Thyroid gland (tissue), 4 donors: ENCODE measurements at regions not wholly inside any gene's neighbourhood (a gene's known extent, or its start where the extent isn't known, plus 50 kb on each side); places are given as distances from the start of the nearest gene placed in this dataset.

Source experiments
- DNase-seq, 2 donors: peaks; one replicate each; pipeline ENCODE4 v3.0.0-alpha.2; 2019
- H3K27ac ChIP-seq, 3 donors: fragments of 200-600 bp; sonication (generic); 1 replicate in 2 of 3; 2 replicates in 1 of 3; pipeline ENCODE4 v1.5.1; 2016 to 2019; ENCODE audit warnings: mild to moderate bottlenecking in 1 of 3, moderate library complexity in 1 of 3
- H3K27me3 ChIP-seq: fragments of 200-600 bp; sonication (generic); one replicate; pipeline ENCODE4 v1.5.1; 2019
- H3K36me3 ChIP-seq, 2 donors: fragments of 200-600 bp; sonication (generic); one replicate each; pipeline ENCODE4 v1.5.1; 2016 to 2019
- H3K4me1 ChIP-seq, 2 donors: fragments of 200-600 bp; sonication (generic); one replicate each; pipeline ENCODE4 v1.5.1; 2017 to 2019
- H3K4me3 ChIP-seq, 3 donors: fragments of 200-600 bp; sonication (generic); replicated peaks in 1 of 3; 1 replicate in 2 of 3; 2 replicates in 1 of 3; pipeline ENCODE4 v1.5.1; 2016; ENCODE audit warnings: mild to moderate bottlenecking in 1 of 3
- H3K9me3 ChIP-seq: fragments of 200-600 bp; sonication (generic); one replicate; pipeline ENCODE4 v1.5.1; 2017
- POLR2A ChIP-seq, 2 donors: fragments of 450-650 bp; IDR thresholded peaks; one replicate each; pipeline ENCODE4 v1.6.1; 2017; ENCODE audit warnings: antibody characterized with exemption in 2 of 2, mild to moderate bottlenecking in 2 of 2, moderate library complexity in 1 of 2
- WGBS, 2 donors: methylation state at CpG; one replicate each; pipeline ENCODE4 v1.1.5; 2017; 5-methylcytosine and 5-hydroxymethylcytosine counted together
- intact Hi-C: fragments of 100-400 bp; cut with DNase I; formaldehyde crosslinking; loops from one replicate; pipeline ENCODE4 v1.15.1; 2023
- TF ChIP-seq, protein P1 (sequence below), 6 experiments: fragments of 200-600 bp in 3 of 6; fragments of 450-650 bp in 3 of 6; sonication (generic) in 3 of 6; IDR thresholded peaks; one replicate each; pipeline ENCODE4 v1.5.1; 2016 to 2019; ENCODE audit warnings: antibody characterized with exemption in 6 of 6, mild to moderate bottlenecking in 2 of 6, inconsistent platforms in 1 of 6, moderate library complexity in 1 of 6

DNA sequence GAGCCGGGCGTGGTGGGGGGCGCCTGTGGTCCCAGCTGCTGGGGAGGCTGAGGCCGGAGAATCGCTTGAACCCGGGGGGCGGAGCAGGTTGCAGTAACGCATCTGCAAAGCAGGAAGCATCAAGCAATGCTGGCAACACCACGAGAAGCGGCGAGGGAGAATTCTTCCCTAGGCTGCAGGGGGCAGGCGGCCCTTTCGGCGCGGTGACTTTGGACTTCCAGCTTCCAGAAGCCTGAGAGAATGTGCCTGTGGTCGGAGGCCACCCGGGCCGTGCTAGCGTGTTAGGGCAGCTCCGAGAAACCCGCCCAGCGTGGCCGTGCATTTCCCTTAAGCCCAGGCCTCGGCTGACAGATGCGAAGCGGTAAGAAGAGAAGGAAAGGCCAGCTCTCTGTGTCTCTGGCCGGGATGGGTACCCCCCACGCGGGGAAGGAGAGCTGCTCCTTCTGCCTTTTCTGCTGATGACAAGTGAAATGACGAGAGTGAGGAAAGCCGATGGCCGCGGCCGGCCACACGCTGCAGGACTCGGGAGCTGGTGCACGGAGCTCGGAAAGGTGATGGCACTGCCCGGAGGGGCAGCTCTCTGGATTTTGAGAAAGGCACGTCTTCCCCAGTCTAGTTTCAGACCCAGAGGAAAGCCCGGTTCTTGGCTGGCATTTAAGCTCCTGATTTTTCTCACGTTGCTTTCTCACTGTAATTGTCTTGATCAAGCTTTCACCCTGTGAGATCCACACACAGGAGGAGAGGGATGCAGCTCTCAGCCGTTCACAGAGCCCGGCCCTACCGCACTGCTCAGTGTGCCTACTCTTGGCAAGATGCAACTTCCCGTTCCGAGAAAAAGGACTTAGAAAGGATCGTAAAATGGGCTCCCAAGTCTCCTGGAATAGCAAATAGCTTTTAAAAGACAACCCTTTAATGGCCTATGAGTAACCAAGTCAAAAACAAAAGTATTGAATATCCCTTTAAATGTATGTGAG is 68.3 kb upstream of the EXOC2 start:
- H3K4me3 ChIP-seq = no peak overlapping the region
- H3K27me3 ChIP-seq = no peaks in the 10 kb centered on the region
- H3K36me3 ChIP-seq = no peaks in the 10 kb centered on the region
- no peaks in the 10 kb centered on the region for H3K9me3 ChIP-seq
- H3K27ac ChIP-seq = no peak overlapping the region
- H3K4me1 ChIP-seq = no peaks in the 10 kb centered on the region
- intact Hi-C loops = no loop called here
- WGBS, 2 donors = 86 to 91% methylated on average over 48 of the region's 48 CpGs
- DNase-seq = no peak
- no peak for TF ChIP-seq POLR2A (IDR thresholded peaks at IDR 0.05)
- TF ChIP-seq, protein P1, sequence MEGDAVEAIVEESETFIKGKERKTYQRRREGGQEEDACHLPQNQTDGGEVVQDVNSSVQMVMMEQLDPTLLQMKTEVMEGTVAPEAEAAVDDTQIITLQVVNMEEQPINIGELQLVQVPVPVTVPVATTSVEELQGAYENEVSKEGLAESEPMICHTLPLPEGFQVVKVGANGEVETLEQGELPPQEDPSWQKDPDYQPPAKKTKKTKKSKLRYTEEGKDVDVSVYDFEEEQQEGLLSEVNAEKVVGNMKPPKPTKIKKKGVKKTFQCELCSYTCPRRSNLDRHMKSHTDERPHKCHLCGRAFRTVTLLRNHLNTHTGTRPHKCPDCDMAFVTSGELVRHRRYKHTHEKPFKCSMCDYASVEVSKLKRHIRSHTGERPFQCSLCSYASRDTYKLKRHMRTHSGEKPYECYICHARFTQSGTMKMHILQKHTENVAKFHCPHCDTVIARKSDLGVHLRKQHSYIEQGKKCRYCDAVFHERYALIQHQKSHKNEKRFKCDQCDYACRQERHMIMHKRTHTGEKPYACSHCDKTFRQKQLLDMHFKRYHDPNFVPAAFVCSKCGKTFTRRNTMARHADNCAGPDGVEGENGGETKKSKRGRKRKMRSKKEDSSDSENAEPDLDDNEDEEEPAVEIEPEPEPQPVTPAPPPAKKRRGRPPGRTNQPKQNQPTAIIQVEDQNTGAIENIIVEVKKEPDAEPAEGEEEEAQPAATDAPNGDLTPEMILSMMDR (IDR thresholded peaks at IDR 0.05) = no peak

DNA sequence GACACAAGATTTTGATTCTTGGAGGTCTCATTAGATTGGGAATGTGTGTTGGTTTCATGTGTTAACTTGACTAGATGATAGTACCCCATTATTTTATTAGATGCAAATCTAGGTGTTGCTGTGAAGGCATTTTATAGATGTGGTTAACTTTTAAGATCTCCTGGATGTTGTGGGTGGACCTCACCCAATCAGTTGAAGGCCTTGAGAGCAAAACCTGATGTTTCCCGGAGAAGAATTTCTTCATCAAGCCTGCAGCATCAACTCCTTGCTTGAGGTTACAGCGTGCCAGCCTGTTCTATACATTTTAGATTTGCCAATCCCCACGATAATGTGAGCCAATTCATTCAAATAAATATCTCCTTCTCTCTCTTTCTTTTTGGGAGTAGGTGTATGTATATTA is 66.8 kb upstream of the EXOC2 start:
- 95 to 97% methylated on average over 3 of the region's 3 CpGs for WGBS, 2 donors
- Histone ChIP-seq H3K27ac (no peak overlapping the region), H3K27me3 (no peaks in the 10 kb centered on the region), H3K4me1 (no peaks in the 10 kb centered on the region), H3K36me3 (no peaks in the 10 kb centered on the region), H3K9me3 (no peaks in the 10 kb centered on the region), H3K4me3 (no peak overlapping the region)
- no peak for TF ChIP-seq POLR2A (IDR thresholded peaks at IDR 0.05)
- TF ChIP-seq, protein P1 (IDR thresholded peaks at IDR 0.05) = no peak
- DNase-seq = no peak
- intact Hi-C loops = no loop called here

DNA sequence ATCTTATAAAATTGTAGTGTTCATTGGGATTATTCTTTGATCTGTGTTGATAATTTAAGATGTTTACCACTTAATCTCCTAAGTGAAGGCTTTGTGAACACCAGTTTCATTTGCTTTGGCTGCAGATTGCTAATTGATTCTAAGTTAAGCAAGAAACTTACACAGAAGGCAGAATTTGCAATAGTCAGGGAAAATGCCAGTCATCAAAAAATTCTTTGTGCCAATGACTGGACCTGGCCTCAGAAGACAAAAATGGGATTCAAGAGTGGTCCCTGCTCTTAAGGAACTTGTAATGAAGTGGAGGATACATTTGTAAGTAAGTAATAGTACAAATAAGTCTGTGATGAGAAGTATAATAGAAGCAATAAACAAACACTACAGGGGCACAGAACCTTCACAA is 63.3 kb upstream of the EXOC2 start:
- no peak for DNase-seq
- TF ChIP-seq, protein P1 (IDR thresholded peaks at IDR 0.05) = no peak
- TF ChIP-seq POLR2A (IDR thresholded peaks at IDR 0.05) = no peak
- no peaks in the 10 kb centered on the region for H3K27me3 ChIP-seq
- no peaks in the 10 kb centered on the region for H3K9me3 ChIP-seq
- H3K36me3 ChIP-seq = no peaks in the 10 kb centered on the region
- no peaks in the 10 kb centered on the region for H3K4me1 ChIP-seq
- H3K27ac ChIP-seq = no peak overlapping the region
- no peak overlapping the region for H3K4me3 ChIP-seq
- intact Hi-C loops = no loop called here

DNA sequence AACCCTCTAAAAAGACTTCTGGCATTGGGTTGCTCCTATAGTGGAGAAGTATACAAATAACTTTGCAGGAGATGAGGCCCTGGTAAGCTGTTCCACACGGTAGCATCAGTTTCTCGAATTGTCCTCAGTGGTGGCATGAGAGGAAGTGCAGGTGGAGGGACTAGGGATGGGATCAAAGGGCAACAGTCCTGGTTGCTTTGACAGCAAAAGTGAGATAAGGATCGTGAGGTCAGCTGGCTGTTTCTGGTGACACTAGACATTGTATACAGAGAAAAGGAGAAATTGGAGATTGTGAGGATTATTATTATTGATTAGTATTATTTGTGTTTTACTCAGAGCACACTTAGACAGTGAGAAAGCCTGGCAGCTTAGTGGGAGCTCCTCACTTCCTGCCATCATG is 61.3 kb upstream of the EXOC2 start:
- TF ChIP-seq, protein P1 (IDR thresholded peaks at IDR 0.05) = no peak
- TF ChIP-seq POLR2A (IDR thresholded peaks at IDR 0.05) = no peak
- Histone ChIP-seq H3K36me3 (no peaks in the 10 kb centered on the region), H3K27me3 (no peaks in the 10 kb centered on the region), H3K4me1 (no peaks in the 10 kb centered on the region), H3K9me3 (no peaks in the 10 kb centered on the region), H3K4me3 (no peak overlapping the region), H3K27ac (no peak overlapping the region)
- intact Hi-C loops = no loop called here
- DNase-seq = no peak
- WGBS, 2 donors = 83 to 85% methylated on average over 3 of the region's 3 CpGs

DNA sequence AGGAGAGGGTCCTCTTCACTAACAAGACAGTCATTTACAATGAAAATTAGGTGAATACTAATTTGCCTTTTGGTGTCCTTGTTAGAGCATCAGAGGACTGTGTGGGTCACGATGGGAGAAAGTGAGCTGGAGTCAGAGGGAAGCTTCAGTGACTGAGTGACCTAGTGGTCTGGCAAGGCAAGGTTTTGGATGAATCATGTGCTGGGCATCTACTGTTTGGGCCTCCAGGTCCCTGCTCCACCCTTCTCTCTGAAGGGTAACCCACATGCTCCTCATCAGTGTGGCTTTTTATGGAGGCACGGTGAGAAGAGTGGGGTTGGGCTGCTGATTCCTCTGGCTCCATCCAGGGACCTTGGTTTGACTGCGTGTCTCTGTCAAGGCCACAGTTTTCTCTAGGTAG is 60.5 kb upstream of the EXOC2 start:
- H3K4me3 ChIP-seq = no peak overlapping the region
- DNase-seq = no peak
- no peaks in the 10 kb centered on the region for H3K9me3 ChIP-seq
- no peaks in the 10 kb centered on the region for H3K4me1 ChIP-seq
- no peak for TF ChIP-seq POLR2A (IDR thresholded peaks at IDR 0.05)
- TF ChIP-seq, protein P1 (IDR thresholded peaks at IDR 0.05) = no peak
- intact Hi-C loops = no loop called here
- 94 to 100% methylated on average over 3 of the region's 3 CpGs for WGBS, 2 donors
- H3K27me3 ChIP-seq = no peaks in the 10 kb centered on the region
- no peaks in the 10 kb centered on the region for H3K36me3 ChIP-seq
- H3K27ac ChIP-seq = no peak overlapping the region
